HG03558 (cell line): ENCODE measurements at regions not wholly inside any gene's neighbourhood (a gene's known extent, or its start where the extent isn't known, plus 50 kb on each side); places are given as distances from the start of the nearest gene placed in this dataset.

ENCODE experiments used
- ATAC-seq: cut with Tn5 transposase; IDR thresholded peaks from one replicate; pipeline ENCODE4 v1.9.1; 2021; ENCODE audit warnings: moderate number of reproducible peaks; ENCODE audit not compliant: unreplicated experiment; ENCODE audit errors: extremely low read depth

- ATAC-seq: no peak
Observed at GRCh38 chr12:58067610-58068387, 126.4 kb downstream of the ATP23 start.

GRCh38 chr12:58068706-58069105 is 127.3 kb downstream of the ATP23 start:
- no peak for ATAC-seq

- ATAC-seq: no peak
Observed at GRCh38 chr12:58069268-58069963, 128.0 kb downstream of the ATP23 start.

- ATAC-seq: no peak
Observed at GRCh38 chr12:58071994-58072393, 130.6 kb downstream of the ATP23 start.

- ATAC-seq: no peak
Observed at GRCh38 chr12:58074259-58074658, 132.9 kb downstream of the ATP23 start.

GRCh38 chr12:58079806-58080205 is 138.4 kb downstream of the ATP23 start:
- ATAC-seq: no peak

GRCh38 chr12:58081488-58081887 is 140.1 kb downstream of the ATP23 start:
- no peak for ATAC-seq

GRCh38 chr12:58082996-58083395 is 141.6 kb downstream of the ATP23 start:
- no peak for ATAC-seq

GRCh38 chr12:58086006-58086405 is 144.6 kb downstream of the ATP23 start:
- ATAC-seq: no peak

- no peak for ATAC-seq
Observed at GRCh38 chr12:58086930-58087329, 145.6 kb downstream of the ATP23 start.

GRCh38 chr12:58087423-58088127 is 146.2 kb downstream of the ATP23 start:
- ATAC-seq: no peak

GRCh38 chr12:58089588-58089987 is 148.2 kb downstream of the ATP23 start:
- ATAC-seq: no peak

GRCh38 chr12:58090685-58091084 is 149.3 kb downstream of the ATP23 start:
- no peak for ATAC-seq

- no peak for ATAC-seq
Observed at GRCh38 chr12:58095002-58095401, 153.6 kb downstream of the ATP23 start.

- ATAC-seq: no peak
Observed at GRCh38 chr12:58097741-58098140, 156.4 kb downstream of the ATP23 start.

GRCh38 chr12:58099476-58099875 is 158.1 kb downstream of the ATP23 start:
- ATAC-seq: no peak

- ATAC-seq: no peak
Observed at GRCh38 chr12:58104351-58104755, 163.0 kb downstream of the ATP23 start.

GRCh38 chr12:58105225-58106119 is 164.1 kb downstream of the ATP23 start:
- no peak for ATAC-seq

GRCh38 chr12:58106195-58106594 is 164.8 kb downstream of the ATP23 start:
- ATAC-seq: no peak

GRCh38 chr12:58117201-58117600 is 175.8 kb downstream of the ATP23 start:
- ATAC-seq: no peak
